ENCODE measurements at regions not wholly inside any gene's neighbourhood (a gene's known extent, or its start where the extent isn't known, plus 50 kb on each side); places are given as distances from the start of the nearest gene placed in this dataset.

DNA sequence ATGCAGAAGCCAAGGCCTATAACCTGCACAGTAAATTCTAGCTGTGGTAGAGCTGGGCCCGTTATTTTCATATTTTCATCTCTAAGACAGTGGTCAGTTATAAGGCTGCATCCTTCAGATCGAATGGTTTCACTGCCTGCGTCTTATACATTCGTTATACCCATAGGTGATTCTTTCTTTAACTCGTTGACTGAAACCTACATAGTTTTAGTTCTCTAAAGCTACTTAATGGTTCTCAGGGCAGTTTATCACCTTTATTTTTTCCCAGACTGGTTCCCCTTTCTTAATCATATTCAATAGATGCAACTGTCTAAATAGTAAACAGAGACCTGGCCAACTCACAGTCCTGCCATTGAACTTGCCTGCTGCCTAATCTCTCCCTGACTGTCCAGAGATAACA is 615.3 kb upstream of the SLITRK1 start:
- TF ChIP-seq, protein P1, sequence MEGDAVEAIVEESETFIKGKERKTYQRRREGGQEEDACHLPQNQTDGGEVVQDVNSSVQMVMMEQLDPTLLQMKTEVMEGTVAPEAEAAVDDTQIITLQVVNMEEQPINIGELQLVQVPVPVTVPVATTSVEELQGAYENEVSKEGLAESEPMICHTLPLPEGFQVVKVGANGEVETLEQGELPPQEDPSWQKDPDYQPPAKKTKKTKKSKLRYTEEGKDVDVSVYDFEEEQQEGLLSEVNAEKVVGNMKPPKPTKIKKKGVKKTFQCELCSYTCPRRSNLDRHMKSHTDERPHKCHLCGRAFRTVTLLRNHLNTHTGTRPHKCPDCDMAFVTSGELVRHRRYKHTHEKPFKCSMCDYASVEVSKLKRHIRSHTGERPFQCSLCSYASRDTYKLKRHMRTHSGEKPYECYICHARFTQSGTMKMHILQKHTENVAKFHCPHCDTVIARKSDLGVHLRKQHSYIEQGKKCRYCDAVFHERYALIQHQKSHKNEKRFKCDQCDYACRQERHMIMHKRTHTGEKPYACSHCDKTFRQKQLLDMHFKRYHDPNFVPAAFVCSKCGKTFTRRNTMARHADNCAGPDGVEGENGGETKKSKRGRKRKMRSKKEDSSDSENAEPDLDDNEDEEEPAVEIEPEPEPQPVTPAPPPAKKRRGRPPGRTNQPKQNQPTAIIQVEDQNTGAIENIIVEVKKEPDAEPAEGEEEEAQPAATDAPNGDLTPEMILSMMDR (conservative IDR thresholded peaks at IDR 0.05) = no peak
- TF ChIP-seq EZH2 (IDR thresholded peaks at IDR 0.05; ENCODE audit: low read depth) = no peak

All from PC-9 (cell line).